ENCODE measurements at regions not wholly inside any gene's neighbourhood (a gene's known extent, or its start where the extent isn't known, plus 50 kb on each side); places are given as distances from the start of the nearest gene placed in this dataset.

GRCh38 chr21:26224366-26224765 lies 53.8 kb upstream of the APP start:
- DNase-seq (ENCODE audit: low read depth), result no peak

All from fibroblast of the conjunctiva (primary cell).